Activated CD8-positive, alpha-beta memory T cell treated with anti-CD3 and anti-CD28 coated beads for 4 hours (primary cell): ENCODE measurements at regions not wholly inside any gene's neighbourhood (a gene's known extent, or its start where the extent isn't known, plus 50 kb on each side); places are given as distances from the start of the nearest gene placed in this dataset.

Source experiments
- DNase-seq, 2 donors: peaks; one replicate each; pipeline ENCODE4 v3.0.0-alpha.2; 2020; ENCODE audit warnings: low read depth in 2 of 2

DNA sequence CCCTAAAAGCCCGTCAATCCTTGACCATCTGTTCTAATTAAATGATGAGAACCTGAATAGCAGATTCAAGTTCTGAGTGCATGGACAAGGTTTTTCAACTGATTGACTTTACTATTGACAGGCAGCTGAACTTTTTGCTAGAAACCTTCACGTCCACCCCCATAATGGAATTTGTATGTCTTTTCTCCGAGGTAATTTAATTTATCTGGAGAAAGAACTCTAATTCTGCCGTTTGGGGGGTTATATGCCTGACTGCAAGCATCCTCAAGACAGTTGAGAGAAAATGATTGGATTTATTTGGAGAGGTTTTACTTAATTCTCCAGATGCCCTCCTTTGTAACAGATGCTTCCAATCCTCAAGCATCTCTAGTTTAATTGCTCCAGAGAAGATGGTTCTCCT lies 1053.4 kb upstream of the AUTS2 start:
- DNase-seq: no peak

DNA sequence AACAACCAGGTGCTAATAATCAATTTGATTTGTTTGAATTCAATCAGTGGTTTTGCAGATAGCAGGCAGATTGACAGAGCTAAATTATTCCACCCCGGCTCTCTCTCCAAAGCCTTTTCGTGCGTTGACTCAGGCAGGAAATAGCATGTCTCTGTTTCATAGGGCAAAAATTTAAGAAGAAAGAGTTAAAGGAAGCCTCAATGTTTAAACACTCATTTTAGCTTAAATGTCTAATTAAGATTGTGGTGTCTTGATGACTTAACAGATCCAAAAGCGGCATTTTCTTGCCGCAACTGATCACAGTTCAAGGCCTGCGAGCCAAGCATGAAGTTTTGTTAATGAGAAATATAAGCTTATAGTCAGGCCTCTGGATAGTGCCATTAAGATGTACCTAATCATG lies 1051.1 kb upstream of the AUTS2 start:
- no peak for DNase-seq

DNA sequence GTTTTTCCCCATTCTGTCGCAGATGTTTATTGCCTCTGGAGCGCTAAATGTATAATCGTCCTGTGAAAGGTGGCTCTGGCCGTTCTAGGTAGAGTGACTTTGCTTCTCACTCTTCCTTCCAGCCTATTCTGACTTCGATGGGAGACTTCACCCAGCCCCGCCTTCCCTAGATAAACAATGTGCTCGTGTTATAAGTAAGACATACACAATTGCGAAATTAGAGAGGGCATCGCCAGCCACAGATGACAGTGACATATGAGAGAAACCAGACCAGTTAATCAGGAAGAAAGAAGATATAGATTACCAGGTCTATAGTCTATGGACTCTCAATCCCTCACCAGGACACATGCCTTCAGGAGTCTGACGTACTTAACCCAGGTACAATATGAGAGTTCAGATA lies 1050.5 kb upstream of the AUTS2 start:
- DNase-seq: no peak

DNA sequence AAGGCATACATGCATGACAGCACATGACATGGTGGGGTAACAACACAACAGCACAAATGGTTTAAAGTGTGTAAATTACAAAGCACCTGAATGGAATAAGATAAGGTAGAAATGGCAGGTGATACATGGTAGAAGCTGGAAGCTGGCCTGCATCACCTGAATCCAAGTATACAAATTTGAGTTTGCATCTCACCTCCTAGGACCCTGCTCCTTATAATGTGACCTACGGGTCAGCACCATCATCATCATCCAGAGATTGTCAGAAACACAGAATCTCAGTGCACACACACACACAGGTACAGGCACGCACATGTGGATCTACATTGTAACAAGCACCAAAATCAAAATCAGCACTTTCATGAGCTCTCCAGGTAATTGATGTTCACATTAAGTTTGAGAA lies 1048.2 kb upstream of the AUTS2 start:
- no peak for DNase-seq

DNA sequence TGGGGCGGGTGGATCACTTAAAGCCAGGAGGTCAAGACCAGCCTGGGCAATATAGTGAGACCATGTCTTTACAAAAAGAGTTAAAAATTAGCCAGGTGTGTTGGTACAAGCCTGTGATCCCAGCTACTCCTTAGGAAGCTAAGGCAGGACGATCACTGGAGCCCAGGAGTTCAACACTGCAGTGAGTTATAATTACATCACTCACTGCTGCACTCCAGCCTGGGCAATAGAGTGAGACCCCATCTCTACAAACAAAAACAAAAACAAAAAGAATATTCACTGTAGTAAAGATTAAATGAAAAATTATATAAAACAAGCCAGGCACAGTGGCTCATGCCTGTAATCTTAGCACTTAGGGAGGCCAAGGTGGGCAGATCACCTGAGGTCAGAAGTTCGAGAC lies 1047.6 kb upstream of the AUTS2 start:
- no peak for DNase-seq

DNA sequence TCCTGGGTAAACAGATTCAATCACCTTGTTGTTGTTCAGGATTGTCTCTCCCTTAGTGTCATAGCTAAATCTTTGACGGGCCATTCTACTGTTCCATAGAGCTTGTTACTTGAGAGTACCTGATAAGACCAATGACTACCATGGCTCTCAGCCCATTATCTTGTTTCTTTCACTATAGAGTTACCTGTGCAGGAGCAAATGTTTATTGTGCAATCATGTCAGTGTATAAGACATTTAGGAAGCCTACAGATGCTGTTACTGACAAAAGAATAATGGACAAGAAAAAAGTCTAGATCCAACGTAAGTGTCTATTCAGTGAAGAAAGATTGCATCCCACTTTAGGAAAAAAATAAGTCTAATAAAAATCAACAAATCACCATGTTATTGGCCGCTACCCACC lies 1041.7 kb upstream of the AUTS2 start:
- DNase-seq: no peak

DNA sequence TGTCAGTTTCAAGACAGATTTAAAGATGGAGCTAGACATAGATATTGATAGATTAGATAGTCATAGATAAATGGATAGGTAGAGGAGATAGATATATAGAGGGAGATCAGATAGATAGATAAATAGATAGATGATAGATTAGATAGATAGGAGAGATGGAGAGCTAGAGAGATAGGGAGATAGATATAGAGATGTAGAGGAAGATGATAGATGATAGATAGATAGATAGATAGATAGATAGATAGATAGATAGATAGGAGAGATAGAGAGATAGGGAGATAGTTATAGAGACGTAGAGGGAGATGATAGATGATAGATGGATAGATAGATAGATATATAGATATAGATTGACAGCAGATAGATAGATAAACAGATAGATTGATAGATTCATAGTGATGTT lies 1038.8 kb upstream of the AUTS2 start:
- no peak for DNase-seq

DNA sequence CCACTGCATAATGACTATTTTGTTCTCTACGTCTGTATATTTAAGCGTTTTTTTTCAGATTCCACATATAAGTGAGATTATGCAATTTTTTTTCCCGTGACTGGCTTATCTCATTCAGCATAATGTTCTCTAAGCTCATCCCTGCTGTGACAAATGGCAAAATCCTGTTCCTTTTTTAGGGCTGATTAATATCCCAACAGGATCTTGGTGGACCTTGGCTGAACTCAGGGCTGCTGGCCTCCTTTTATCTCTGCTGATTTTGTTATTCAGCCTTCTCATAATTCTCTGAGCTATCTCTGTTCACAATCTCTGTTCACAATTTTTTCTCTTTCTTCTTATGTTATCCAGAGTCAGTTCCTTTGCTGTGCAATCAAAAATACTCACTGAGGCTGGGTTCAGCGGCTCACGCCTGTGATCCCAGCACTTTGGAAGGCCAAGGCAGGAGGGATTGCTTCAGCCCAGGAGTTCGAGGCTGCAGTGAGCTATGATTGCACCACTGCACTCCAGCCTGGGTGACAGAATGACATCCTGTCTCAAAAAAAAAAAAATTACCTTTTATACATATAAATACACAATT lies 1035.9 kb upstream of the AUTS2 start:
- no peak for DNase-seq

DNA sequence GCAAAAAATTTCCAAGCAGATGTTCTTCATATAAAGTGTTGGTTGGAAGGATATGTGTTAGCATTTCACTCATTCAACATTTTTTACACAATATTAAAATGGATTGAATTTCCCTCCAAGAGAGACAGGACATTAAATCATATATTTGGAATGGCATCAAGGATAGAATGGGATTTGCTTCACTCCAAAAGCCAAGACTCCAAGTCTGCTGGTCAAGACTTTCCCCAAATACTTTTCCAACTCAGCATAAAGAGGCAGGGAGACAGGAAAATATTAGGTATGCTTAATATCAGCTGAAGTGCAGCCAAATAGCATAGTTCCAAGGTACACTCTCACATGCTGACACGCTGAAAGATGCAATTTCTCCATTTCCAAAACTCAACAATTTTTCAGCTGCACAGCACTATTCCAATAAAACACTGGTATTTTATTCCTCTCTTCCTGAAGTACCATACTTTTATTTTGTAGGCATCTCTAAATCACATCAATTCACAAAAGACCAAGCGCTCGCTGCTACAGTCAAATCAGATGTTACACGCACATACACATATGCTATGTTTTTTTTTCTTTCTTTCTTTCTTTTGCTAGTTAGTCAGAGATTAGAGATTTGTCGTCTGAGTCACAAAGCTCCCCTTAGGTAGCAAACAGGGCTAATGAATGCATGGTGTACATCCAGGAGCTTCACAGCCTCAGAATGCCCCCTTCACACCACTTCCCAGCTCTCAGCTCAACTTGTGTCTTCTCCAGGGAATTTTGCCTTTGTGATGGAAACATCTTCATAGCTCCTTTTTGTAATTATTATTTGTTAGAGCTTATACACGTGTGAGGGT lies 1033.8 kb upstream of the AUTS2 start:
- DNase-seq: no peak

DNA sequence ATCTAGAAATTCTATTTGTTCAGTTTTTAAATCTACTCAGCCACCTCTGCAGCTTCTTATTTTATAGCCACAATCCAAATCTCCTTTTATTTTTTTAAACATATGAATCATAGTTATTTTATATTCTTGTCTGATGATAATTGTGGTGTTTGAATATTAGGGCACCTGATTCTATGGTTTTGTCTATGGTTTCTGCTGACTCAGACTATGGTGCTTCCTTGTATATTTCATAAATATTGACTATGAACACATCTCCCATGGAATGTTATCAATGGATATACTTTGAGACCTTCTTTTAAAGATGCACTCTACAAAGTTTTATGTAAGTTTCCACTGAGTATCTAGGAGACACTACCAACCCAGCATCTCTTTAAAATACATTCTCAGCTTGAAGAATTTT lies 1027.0 kb upstream of the AUTS2 start:
- no peak for DNase-seq

DNA sequence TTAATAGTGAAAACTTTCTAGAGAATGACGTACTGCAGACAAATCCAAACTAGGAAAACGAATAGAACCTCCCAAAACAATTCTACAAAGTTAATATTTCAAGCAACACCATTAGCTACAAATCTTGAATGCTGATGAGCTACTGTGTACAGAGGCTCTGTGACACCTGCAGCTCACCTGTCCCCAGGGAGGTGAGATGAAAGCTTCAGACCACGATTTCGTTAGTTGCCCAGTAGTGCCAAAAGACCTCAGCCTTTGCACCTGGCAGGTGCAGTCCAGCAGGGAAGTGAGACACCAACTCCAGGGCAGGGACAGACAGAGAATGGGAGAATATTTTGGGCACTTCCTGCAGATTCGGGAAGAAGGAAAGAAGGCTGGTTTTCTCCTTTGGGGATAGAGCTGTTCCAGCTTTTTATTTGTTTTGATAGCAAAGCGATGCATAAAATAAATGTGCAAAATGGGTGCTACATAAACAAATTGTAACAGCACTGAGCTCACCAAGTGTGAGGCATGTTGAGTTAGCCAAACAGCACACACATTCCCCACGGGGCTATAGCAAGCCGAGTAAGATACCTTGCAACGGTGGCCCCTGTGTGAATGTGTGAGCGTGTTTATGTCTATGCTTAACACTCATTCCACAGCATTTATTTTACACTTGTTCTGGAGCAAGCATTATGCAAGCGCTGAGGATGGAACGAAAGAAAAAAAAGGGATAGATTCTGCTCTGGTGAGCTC lies 1024.8 kb upstream of the AUTS2 start:
- DNase-seq: no peak

DNA sequence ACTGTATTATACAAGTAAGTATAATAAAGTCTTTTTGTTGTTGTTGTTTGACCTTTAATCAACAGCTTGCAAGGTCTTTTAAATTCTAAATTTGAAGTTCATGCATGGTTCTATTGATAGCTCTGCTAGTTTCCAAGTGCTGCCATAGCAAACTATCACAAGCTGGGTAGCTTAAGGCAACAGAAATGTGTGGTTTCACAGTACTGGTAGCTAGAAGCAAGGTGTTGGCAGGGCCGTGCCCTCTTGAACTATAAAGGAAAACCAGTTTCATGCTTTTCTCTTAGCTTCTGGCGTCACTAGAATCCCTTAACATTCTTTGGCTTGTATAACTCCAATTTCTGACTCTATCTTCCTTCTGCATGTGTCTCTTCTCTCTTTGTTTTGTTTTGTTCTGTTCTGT lies 1021.9 kb upstream of the AUTS2 start:
- DNase-seq: no peak

DNA sequence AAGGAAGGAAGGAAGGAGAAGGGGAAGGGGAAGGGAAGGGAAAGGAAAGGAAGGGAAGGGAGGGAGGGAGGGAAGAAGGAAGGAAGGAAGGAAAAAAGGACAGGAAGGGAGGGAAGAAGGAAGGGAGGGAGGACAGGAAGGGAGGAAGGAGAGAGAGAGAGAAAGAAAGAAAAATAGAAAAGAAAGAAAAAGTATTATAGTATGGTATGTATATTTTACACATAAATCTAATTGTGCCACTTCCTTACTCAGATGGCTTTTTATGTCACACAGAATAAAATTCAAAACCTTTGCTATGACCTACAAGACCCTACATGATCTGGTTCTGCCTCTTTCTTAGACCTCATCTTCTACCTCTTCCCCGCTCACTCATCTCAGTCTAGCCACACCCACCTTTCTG lies 1016.9 kb upstream of the AUTS2 start:
- no peak for DNase-seq

DNA sequence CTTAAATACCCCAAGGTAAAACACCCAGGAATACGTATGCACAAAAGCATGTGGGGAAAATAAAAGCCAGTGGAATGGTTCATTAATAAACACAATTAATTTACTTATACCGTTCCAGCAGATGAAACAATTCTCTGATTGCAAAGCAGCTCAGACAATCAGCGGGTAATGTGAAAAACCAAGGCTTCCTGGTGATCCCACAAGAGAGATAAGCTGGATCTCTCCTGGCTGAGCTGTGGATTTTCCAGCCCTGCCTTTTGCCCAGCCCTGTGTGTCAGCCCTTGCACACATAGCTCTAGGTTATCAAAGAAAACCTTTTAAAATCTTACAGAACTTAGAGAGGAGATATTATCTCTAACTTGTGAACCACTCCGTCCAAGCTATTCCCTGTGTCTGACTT lies 1010.7 kb upstream of the AUTS2 start:
- DNase-seq: no peak

DNA sequence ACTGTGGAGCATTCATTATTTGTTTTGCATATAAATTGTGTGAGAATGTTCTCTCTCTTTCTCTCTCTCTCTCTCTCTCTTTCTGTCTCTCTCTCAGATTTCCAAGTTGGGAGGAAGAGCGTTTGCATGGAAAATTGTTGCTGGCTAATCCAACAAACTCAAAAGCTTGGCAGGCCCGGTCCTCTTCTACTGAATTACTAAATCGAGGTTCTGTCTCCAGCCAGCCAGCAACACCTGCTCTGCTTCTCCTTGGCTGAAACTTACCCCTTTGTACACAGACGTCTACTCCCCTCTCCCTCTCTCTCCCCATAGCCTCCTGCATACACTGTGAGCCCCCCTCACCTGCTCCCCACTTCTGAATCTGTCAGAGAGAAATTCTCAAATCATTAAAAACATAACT lies 996.4 kb upstream of the AUTS2 start:
- no peak for DNase-seq

DNA sequence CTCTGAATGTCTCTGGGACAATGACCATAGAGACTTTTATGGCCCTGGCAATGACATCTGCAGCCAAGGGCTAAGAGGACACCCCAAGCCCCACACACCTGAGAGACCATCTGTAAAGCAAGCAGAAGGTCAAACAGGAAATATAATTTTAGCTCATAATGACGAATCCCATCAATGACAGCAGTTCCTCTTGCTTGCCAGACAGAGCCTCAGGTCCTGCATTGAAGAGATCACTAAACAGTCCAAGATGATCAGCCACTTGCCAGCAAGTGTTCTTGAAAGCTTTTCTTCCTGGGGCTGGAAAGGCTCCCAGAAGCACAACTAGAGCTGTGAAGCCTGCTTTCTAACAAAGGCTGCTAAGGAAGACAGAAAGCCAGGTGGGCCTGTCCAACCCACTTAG lies 993.7 kb upstream of the AUTS2 start:
- no peak for DNase-seq

DNA sequence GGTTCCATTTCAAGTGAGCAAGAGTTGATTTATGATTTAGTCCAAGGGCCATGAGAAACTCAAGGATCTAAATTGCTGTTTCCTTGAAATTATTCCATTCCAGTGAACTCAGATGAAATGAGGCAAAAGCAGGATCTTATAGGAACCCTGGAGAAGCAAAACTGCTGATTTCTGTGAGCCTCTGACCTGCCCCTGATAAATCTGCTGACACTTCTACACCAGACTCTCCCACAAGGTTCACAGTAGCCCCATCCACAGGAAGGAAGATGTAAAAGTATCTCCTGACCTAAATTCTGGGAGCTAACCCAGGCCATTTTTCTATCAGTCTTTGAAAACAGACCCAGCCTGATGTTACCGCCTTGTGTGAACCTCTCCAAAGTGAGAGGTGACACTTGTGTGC lies 987.6 kb upstream of the AUTS2 start:
- DNase-seq: no peak

DNA sequence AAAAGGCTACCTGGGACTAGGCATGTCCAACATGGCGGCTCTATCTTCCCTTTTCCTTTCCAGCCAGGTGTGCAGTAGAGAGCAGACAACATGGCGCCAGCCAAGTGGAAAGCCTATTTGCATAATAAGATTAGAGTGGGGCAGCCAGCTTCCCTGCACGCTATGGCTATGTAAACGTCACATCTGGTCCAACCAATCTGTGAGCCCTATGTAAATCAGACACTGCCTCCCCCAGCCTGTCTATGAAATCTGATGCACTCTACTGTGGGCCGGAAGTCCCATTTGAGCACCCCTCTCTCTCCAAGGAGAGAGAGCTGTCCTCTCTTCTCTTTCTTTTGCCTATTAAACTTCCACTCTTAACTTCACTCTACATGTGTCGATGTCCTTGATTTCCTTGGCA lies 984.9 kb upstream of the AUTS2 start:
- no peak for DNase-seq

DNA sequence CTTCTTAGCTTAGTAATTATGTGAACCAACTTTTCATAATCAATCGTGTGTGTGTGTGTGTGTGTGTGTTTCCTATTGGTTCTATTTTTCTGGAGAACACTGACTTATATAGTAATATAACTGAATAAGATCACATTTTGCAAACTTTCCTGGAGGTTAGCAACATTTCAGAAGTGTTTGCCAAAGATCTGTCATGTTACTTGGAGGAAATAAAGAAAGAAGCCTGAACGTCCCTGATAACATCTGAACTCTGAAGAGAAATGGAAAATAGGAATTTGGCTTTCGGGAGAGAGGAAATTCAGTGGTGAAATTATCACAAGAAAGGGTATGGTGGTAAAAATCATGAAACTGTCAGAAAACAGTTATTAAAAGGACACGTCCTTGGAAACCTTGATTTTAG lies 984.4 kb upstream of the AUTS2 start:
- no peak for DNase-seq

DNA sequence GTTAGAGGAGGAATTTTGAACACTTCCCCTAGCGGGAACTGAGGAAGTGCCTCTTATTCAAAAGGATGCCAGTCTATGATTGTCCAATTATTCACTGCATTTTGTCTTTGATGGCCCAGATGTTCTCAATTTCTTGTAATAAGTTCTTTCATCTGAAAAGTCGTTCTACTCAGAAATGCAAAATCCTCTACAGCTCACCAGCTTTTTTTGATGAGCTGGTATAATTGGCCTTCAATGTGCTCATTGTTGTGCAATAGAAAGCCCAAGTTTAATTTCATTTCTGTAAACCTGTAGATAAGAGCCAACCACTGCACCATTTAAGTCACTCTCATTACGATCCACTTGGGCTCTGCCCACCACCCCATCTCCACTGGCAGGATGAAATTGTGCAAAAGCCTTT lies 978.7 kb upstream of the AUTS2 start:
- DNase-seq: no peak

DNA sequence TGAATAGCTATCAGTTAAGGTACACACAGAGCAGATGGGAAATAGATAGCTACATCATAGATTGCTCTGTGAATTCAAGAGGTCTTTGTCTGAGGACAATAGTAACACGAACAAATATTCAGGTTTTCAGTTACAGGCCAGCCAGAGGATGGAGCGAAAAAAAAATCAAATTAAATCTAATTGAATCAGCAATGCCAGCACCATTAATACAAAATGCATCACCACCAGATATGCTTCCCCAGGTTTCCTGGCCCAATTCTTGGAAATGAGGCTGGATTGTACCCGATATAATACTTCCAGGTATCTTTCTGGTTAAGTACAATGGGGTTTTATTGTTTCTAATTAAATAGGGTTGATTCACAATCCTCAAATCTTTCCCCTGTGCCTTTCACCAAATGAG lies 975.8 kb upstream of the AUTS2 start:
- no peak for DNase-seq

DNA sequence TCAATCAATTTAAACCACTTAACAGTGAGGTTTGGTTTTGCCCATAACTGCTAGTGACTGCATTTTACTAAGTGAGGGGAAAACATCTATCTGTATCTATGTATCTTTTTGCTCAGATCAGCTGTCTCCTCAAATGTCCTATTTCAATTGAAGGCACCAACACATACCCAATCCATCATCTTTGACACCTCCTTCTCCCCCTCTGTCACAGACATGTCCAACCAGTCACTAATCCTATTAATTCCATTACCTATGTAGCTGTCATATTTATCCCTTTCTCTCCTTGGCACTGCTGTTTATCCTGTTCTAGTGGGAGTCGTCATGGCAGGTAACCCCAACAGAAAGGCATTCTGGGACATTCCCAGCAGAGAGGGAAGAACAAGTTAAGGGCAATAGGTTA lies 975.2 kb upstream of the AUTS2 start:
- DNase-seq: no peak

DNA sequence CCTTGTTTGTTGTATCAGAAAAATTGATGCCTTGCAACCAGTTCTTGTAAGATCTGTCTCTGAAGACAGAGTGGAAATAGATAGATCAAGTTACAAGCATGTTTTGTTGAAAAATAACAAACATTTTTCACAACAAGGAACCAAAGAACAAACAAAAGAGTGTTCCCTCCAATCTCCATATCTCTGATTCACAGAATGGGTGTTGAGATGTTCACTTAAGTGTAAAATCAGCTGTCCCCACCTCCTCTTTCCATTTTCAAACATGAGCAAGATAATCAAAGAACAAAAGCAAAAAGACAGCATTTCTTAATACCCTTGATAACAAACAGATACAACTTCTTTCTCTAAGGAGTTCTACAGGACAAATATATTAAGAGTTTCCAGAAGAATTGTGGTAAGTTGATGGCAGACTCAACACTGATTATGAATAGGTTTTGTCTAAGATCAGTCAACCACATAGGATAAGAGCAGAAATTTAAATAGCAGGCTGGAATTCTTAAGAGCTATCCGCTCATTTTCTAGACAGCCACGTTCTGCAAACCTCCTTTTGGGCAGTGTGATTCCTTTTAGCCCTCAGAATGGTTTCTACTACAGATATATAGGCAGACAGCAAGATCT lies 970.9 kb upstream of the AUTS2 start:
- no peak for DNase-seq
